Neural cell (in vitro differentiated cells): ENCODE measurements at regions not wholly inside any gene's neighbourhood (a gene's known extent, or its start where the extent isn't known, plus 50 kb on each side); places are given as distances from the start of the nearest gene placed in this dataset.

Source experiments
- SMC3 ChIP-seq: fragments of 450-650 bp; conservative IDR thresholded peaks from 2 replicates; pipeline ENCODE4 v1.6.1; 2014; ENCODE audit warnings: antibody characterized with exemption, mild to moderate bottlenecking, moderate library complexity; ENCODE audit not compliant: poor library complexity
- TF ChIP-seq, protein P1 (sequence below): fragments of 450-650 bp; IDR thresholded peaks from 2 replicates; pipeline ENCODE4 v1.5.1; 2014; ENCODE audit warnings: antibody characterized with exemption, mild to moderate bottlenecking, moderate library complexity; ENCODE audit not compliant: poor library complexity, severe bottlenecking
- TF ChIP-seq, protein P2 (sequence below): IDR thresholded peaks from 2 replicates; pipeline ENCODE4 v1.6.1; 2012; ENCODE audit warnings: borderline replicate concordance

DNA sequence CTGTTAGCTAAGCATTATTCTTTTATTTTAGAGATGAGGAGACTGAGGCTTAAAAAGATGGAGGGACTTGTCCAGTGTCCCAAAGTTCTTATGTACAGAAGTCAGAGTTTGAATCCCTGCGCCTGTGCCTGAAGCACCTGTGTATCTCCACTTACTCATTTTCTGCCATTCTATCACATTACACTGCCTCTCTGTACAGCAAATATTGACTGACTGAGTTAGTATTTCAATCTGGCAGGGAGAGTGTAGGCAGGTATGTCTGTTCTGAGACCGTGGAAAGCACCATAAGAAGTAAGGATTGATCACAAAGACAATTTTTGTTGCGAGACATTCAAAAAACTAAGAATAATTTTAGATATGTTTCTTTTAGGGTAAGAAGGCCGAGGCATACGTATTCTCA lies 162.7 kb downstream of the KITLG start:
- TF ChIP-seq SMC3 = no peak
- TF ChIP-seq, protein P1, sequence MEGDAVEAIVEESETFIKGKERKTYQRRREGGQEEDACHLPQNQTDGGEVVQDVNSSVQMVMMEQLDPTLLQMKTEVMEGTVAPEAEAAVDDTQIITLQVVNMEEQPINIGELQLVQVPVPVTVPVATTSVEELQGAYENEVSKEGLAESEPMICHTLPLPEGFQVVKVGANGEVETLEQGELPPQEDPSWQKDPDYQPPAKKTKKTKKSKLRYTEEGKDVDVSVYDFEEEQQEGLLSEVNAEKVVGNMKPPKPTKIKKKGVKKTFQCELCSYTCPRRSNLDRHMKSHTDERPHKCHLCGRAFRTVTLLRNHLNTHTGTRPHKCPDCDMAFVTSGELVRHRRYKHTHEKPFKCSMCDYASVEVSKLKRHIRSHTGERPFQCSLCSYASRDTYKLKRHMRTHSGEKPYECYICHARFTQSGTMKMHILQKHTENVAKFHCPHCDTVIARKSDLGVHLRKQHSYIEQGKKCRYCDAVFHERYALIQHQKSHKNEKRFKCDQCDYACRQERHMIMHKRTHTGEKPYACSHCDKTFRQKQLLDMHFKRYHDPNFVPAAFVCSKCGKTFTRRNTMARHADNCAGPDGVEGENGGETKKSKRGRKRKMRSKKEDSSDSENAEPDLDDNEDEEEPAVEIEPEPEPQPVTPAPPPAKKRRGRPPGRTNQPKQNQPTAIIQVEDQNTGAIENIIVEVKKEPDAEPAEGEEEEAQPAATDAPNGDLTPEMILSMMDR = no peak
- TF ChIP-seq, protein P2, sequence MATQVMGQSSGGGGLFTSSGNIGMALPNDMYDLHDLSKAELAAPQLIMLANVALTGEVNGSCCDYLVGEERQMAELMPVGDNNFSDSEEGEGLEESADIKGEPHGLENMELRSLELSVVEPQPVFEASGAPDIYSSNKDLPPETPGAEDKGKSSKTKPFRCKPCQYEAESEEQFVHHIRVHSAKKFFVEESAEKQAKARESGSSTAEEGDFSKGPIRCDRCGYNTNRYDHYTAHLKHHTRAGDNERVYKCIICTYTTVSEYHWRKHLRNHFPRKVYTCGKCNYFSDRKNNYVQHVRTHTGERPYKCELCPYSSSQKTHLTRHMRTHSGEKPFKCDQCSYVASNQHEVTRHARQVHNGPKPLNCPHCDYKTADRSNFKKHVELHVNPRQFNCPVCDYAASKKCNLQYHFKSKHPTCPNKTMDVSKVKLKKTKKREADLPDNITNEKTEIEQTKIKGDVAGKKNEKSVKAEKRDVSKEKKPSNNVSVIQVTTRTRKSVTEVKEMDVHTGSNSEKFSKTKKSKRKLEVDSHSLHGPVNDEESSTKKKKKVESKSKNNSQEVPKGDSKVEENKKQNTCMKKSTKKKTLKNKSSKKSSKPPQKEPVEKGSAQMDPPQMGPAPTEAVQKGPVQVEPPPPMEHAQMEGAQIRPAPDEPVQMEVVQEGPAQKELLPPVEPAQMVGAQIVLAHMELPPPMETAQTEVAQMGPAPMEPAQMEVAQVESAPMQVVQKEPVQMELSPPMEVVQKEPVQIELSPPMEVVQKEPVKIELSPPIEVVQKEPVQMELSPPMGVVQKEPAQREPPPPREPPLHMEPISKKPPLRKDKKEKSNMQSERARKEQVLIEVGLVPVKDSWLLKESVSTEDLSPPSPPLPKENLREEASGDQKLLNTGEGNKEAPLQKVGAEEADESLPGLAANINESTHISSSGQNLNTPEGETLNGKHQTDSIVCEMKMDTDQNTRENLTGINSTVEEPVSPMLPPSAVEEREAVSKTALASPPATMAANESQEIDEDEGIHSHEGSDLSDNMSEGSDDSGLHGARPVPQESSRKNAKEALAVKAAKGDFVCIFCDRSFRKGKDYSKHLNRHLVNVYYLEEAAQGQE = no peak
